ENCODE measurements at regions not wholly inside any gene's neighbourhood (a gene's known extent, or its start where the extent isn't known, plus 50 kb on each side); places are given as distances from the start of the nearest gene placed in this dataset.

DNA sequence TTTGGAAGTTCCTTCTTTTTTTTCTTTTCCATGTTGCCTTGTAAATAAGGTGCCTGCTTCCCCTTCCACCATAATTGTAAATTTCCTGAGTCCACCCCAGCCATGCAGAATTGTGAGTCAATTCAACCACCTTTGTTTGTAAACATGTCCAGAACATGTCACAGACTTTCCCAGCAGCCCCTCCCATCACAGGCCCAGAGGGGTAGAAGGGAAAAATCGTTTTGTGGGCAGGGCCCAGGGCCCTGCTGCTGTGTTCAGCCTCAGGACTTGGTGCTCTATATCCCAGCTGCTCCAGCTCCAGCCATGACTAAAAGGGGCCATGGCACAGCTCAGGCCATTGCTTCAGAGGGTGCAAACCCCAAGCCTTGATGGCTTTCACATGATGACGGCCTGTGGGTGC lies 384.6 kb upstream of the NCAM2 start:
- no peak for TF ChIP-seq CTCF (IDR thresholded peaks at IDR 0.05; ENCODE audit: borderline replicate concordance, control extremely low read depth, extremely low read depth, insufficient read depth, missing control alignments)
- no peak for DNase-seq (ENCODE audit: low spot score)
- in situ Hi-C loops (cut with MboI; ENCODE audit: low sequenced_read_pairs, unreplicated experiment) = no loop called here

GRCh38 chr21:20617130-20617529 lies 381.1 kb upstream of the NCAM2 start:
- no peak for TF ChIP-seq CTCF (IDR thresholded peaks at IDR 0.05; ENCODE audit: borderline replicate concordance, control extremely low read depth, extremely low read depth, insufficient read depth, missing control alignments)
- no peak for DNase-seq (ENCODE audit: low spot score)
- in situ Hi-C loops (cut with MboI; ENCODE audit: low sequenced_read_pairs, unreplicated experiment) = no loop called here

- no peak for TF ChIP-seq CTCF (IDR thresholded peaks at IDR 0.05; ENCODE audit: borderline replicate concordance, control extremely low read depth, extremely low read depth, insufficient read depth, missing control alignments)
- in situ Hi-C loops (cut with MboI; ENCODE audit: low sequenced_read_pairs, unreplicated experiment) = no loop called here
- DNase-seq (ENCODE audit: low spot score) = no peak
These were observed 379.3 kb upstream of the NCAM2 start for GRCh38 chr21:20618878-20619277.

- TF ChIP-seq CTCF (IDR thresholded peaks at IDR 0.05; ENCODE audit: borderline replicate concordance, control extremely low read depth, extremely low read depth, insufficient read depth, missing control alignments) = no peak
- in situ Hi-C loops (cut with MboI; ENCODE audit: low sequenced_read_pairs, unreplicated experiment) = no loop called here
- DNase-seq (ENCODE audit: low spot score) = no peak
These were observed 370.6 kb upstream of the NCAM2 start for GRCh38 chr21:20627594-20627993.

GRCh38 chr21:20631633-20632032 lies 366.6 kb upstream of the NCAM2 start:
- DNase-seq (ENCODE audit: low spot score) = no peak
- in situ Hi-C loops (cut with MboI; ENCODE audit: low sequenced_read_pairs, unreplicated experiment) = no loop called here
- no peak for TF ChIP-seq CTCF (IDR thresholded peaks at IDR 0.05; ENCODE audit: borderline replicate concordance, control extremely low read depth, extremely low read depth, insufficient read depth, missing control alignments)

- no peak for DNase-seq (ENCODE audit: low spot score)
- no peak for TF ChIP-seq CTCF (IDR thresholded peaks at IDR 0.05; ENCODE audit: borderline replicate concordance, control extremely low read depth, extremely low read depth, insufficient read depth, missing control alignments)
- in situ Hi-C loops (cut with MboI; ENCODE audit: low sequenced_read_pairs, unreplicated experiment) = no loop called here
These were observed 359.2 kb upstream of the NCAM2 start for GRCh38 chr21:20639026-20639425.

DNA sequence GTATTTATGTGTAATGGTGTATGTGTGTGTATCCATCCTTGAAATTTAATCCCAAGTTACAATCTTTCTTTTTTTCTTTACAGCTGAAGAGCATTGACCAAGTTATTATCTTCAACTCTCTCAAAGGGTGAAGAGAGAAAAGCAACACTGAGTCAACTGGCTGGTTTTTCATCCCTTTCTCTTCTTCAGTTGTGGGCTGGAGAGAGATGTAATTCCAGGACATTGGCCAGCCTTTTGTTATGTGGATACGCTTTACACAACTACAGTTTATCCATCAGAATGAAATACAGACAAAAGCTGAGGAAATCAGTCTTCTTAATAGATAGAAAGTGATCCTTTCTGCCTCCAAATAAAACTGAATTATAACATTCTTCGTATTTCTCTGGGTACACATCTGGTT lies 357.0 kb upstream of the NCAM2 start:
- TF ChIP-seq CTCF (IDR thresholded peaks at IDR 0.05; ENCODE audit: borderline replicate concordance, control extremely low read depth, extremely low read depth, insufficient read depth, missing control alignments) = no peak
- DNase-seq (ENCODE audit: low spot score) = no peak
- in situ Hi-C loops (cut with MboI; ENCODE audit: low sequenced_read_pairs, unreplicated experiment) = no loop called here
